HepG2 (cell line): ENCODE measurements at regions not wholly inside any gene's neighbourhood (a gene's known extent, or its start where the extent isn't known, plus 50 kb on each side); places are given as distances from the start of the nearest gene placed in this dataset.

ENCODE experiments used
- FOXM1 ChIP-seq: sonication (generic); formaldehyde crosslinking; IDR thresholded peaks from 2 replicates; pipeline ENCODE4 v1.5.0; 2020; ENCODE audit warnings: missing genetic modification reagents
- TBL1XR1 ChIP-seq: fragments of 150-350 bp; IDR thresholded peaks from 2 replicates; pipeline ENCODE4 v1.6.1; 2014; ENCODE audit warnings: borderline replicate concordance, low read length; ENCODE audit not compliant: partially characterized antibody
- ZBTB1 ChIP-seq: sonication (generic); formaldehyde crosslinking; IDR thresholded peaks from 2 replicates; pipeline ENCODE4 v1.4.0; 2020; ENCODE audit warnings: missing genetic modification reagents, borderline replicate concordance
- ZNF331 ChIP-seq: sonication (generic); formaldehyde crosslinking; IDR thresholded peaks from 2 replicates; pipeline ENCODE4 v1.4.0; 2020; ENCODE audit warnings: missing genetic modification reagents
- TF ChIP-seq, protein P1 (sequence below): sonication (generic); formaldehyde crosslinking; IDR thresholded peaks from 2 replicates; pipeline ENCODE4 v1.5.0; 2020; ENCODE audit warnings: mild to moderate bottlenecking, low read depth, missing genetic modification reagents, borderline replicate concordance

DNA sequence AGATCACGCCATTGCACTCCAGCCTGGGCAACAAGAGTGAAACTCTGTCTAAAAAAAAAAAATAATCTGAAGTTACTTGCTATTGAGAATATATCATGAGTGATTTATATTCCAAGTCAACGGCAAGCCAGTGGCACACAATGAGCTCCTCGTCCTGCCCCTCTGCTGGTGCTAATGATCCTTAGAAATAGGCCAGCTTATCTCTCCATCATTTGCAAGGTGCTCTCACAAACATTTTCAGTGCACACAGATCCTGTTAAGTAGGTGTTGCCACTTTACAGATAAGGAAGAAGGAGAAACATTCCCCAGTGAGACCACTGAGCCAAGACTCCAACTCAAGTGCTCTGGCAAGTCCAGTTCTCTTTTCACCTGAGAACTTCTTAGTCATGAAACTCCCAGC is 91.3 kb upstream of the GPR45 start:
- TF ChIP-seq ZNF331 (CRISPR knock-in tag): no peak
- TF ChIP-seq FOXM1 (CRISPR knock-in tag): no peak
- TF ChIP-seq TBL1XR1: no peak
- TF ChIP-seq ZBTB1 (CRISPR knock-in tag): no peak
- TF ChIP-seq, protein P1, sequence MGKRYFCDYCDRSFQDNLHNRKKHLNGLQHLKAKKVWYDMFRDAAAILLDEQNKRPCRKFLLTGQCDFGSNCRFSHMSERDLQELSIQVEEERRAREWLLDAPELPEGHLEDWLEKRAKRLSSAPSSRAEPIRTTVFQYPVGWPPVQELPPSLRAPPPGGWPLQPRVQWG (CRISPR knock-in tag): no peak
